ENCODE measurements at regions not wholly inside any gene's neighbourhood (a gene's known extent, or its start where the extent isn't known, plus 50 kb on each side); places are given as distances from the start of the nearest gene placed in this dataset.

- Histone ChIP-seq H3K27ac (ENCODE audit: low read length) (no peak overlapping the region), H3K27me3 (ENCODE audit: insufficient read depth, low read length) (no peaks in the 10 kb centered on the region), H3K9ac (ENCODE audit: low read depth, low read length) (no peak overlapping the region), H3K4me1 (ENCODE audit: insufficient read depth, low read length) (peaks cover 27% of the 10 kb centered on the region), H3K36me3 (ENCODE audit: insufficient read depth, low read depth, low read length) (no peaks in the 10 kb centered on the region), H3K9me3 (ENCODE audit: insufficient read depth, low read depth, low read length) (no peaks in the 10 kb centered on the region), H3K4me3 (ENCODE audit: low read length) (no peak overlapping the region)
Measured at GRCh38 chr11:123378096-123378495, 52.0 kb upstream of the GRAMD1B start.

GRCh38 chr11:123377355-123377754, 52.7 kb upstream of the GRAMD1B start:
- no peaks in the 10 kb centered on the region for H3K36me3 ChIP-seq (ENCODE audit: insufficient read depth, low read depth, low read length)
- H3K4me3 ChIP-seq (ENCODE audit: low read length) = no peak overlapping the region
- H3K27ac ChIP-seq (ENCODE audit: low read length) = no peak overlapping the region
- no peak overlapping the region for H3K9ac ChIP-seq (ENCODE audit: low read depth, low read length)
- H3K27me3 ChIP-seq (ENCODE audit: insufficient read depth, low read length) = no peaks in the 10 kb centered on the region
- H3K4me1 ChIP-seq (ENCODE audit: insufficient read depth, low read length) = peaks cover 28% of the 10 kb centered on the region
- no peaks in the 10 kb centered on the region for H3K9me3 ChIP-seq (ENCODE audit: insufficient read depth, low read depth, low read length)

- Histone ChIP-seq H3K4me3 (ENCODE audit: low read length) (no peak overlapping the region), H3K9ac (ENCODE audit: low read depth, low read length) (no peak overlapping the region), H3K27ac (ENCODE audit: low read length) (no peak overlapping the region), H3K27me3 (ENCODE audit: insufficient read depth, low read length) (no peaks in the 10 kb centered on the region; the same call in 1 of the 2 replicates), H3K4me1 (ENCODE audit: insufficient read depth, low read length) (peaks cover 39% of the 10 kb centered on the region), H3K9me3 (ENCODE audit: insufficient read depth, low read depth, low read length) (no peaks in the 10 kb centered on the region), H3K36me3 (ENCODE audit: insufficient read depth, low read depth, low read length) (no peaks in the 10 kb centered on the region)
Measured at GRCh38 chr11:123375832-123376231, 54.2 kb upstream of the GRAMD1B start.

- Histone ChIP-seq H3K27ac (ENCODE audit: low read length) (no peak overlapping the region), H3K36me3 (ENCODE audit: insufficient read depth, low read depth, low read length) (no peaks in the 10 kb centered on the region), H3K27me3 (ENCODE audit: insufficient read depth, low read length) (no peaks in the 10 kb centered on the region; the same call in 1 of the 2 replicates), H3K4me1 (ENCODE audit: insufficient read depth, low read length) (peaks cover 39% of the 10 kb centered on the region), H3K9me3 (ENCODE audit: insufficient read depth, low read depth, low read length) (no peaks in the 10 kb centered on the region), H3K4me3 (ENCODE audit: low read length) (no peak overlapping the region), H3K9ac (ENCODE audit: low read depth, low read length) (no peak overlapping the region)
Measured at GRCh38 chr11:123374622-123374968, 55.5 kb upstream of the GRAMD1B start.

- H3K4me3 ChIP-seq (ENCODE audit: low read length) = no peak overlapping the region
- H3K9ac ChIP-seq (ENCODE audit: low read depth, low read length) = no peak overlapping the region
- no peaks in the 10 kb centered on the region for H3K36me3 ChIP-seq (ENCODE audit: insufficient read depth, low read depth, low read length)
- H3K4me1 ChIP-seq (ENCODE audit: insufficient read depth, low read length) = peaks cover 39% of the 10 kb centered on the region
- H3K27ac ChIP-seq (ENCODE audit: low read length) = no peak overlapping the region
- H3K27me3 ChIP-seq (ENCODE audit: insufficient read depth, low read length) = no peaks in the 10 kb centered on the region; the same call in 1 of the 2 replicates
- H3K9me3 ChIP-seq (ENCODE audit: insufficient read depth, low read depth, low read length) = no peaks in the 10 kb centered on the region
Measured at GRCh38 chr11:123373754-123374621, 56.1 kb upstream of the GRAMD1B start.

GRCh38 chr11:123371506-123372297, 58.4 kb upstream of the GRAMD1B start:
- Histone ChIP-seq H3K27me3 (ENCODE audit: insufficient read depth, low read length) (no peaks in the 10 kb centered on the region; the same call in 1 of the 2 replicates), H3K4me1 (ENCODE audit: insufficient read depth, low read length) (peaks cover 18% of the 10 kb centered on the region; the same call in 1 of the 2 replicates), H3K9ac (ENCODE audit: low read depth, low read length) (no peak overlapping the region), H3K4me3 (ENCODE audit: low read length) (no peak overlapping the region), H3K36me3 (ENCODE audit: insufficient read depth, low read depth, low read length) (no peaks in the 10 kb centered on the region), H3K9me3 (ENCODE audit: insufficient read depth, low read depth, low read length) (no peaks in the 10 kb centered on the region), H3K27ac (ENCODE audit: low read length) (no peak overlapping the region)

GRCh38 chr11:123366924-123367323, 63.1 kb upstream of the GRAMD1B start:
- Histone ChIP-seq H3K27me3 (ENCODE audit: insufficient read depth, low read length) (peaks cover 20% of the 10 kb centered on the region), H3K27ac (ENCODE audit: low read length) (no peak overlapping the region), H3K4me3 (ENCODE audit: low read length) (no peak overlapping the region), H3K9me3 (ENCODE audit: insufficient read depth, low read depth, low read length) (no peaks in the 10 kb centered on the region), H3K4me1 (ENCODE audit: insufficient read depth, low read length) (peaks cover 20% of the 10 kb centered on the region; the same call in 1 of the 2 replicates), H3K9ac (ENCODE audit: low read depth, low read length) (no peak overlapping the region), H3K36me3 (ENCODE audit: insufficient read depth, low read depth, low read length) (no peaks in the 10 kb centered on the region)

- Histone ChIP-seq H3K9me3 (ENCODE audit: insufficient read depth, low read depth, low read length) (no peaks in the 10 kb centered on the region), H3K27ac (ENCODE audit: low read length) (no peak overlapping the region), H3K9ac (ENCODE audit: low read depth, low read length) (no peak overlapping the region), H3K4me1 (ENCODE audit: insufficient read depth, low read length) (peaks cover 12% of the 10 kb centered on the region; the same call in 1 of the 2 replicates), H3K27me3 (ENCODE audit: insufficient read depth, low read length) (peaks cover 30% of the 10 kb centered on the region), H3K36me3 (ENCODE audit: insufficient read depth, low read depth, low read length) (no peaks in the 10 kb centered on the region), H3K4me3 (ENCODE audit: low read length) (peak overlapping the region; percentile 10; the same call in 1 of the 2 replicates)
Measured at GRCh38 chr11:123365955-123366354, 64.1 kb upstream of the GRAMD1B start.

- Histone ChIP-seq H3K4me1 (ENCODE audit: insufficient read depth, low read length) (peaks cover 12% of the 10 kb centered on the region; the same call in 1 of the 2 replicates), H3K9me3 (ENCODE audit: insufficient read depth, low read depth, low read length) (no peaks in the 10 kb centered on the region), H3K4me3 (ENCODE audit: low read length) (no peak overlapping the region), H3K27me3 (ENCODE audit: insufficient read depth, low read length) (peaks cover 48% of the 10 kb centered on the region), H3K9ac (ENCODE audit: low read depth, low read length) (no peak overlapping the region), H3K27ac (ENCODE audit: low read length) (no peak overlapping the region), H3K36me3 (ENCODE audit: insufficient read depth, low read depth, low read length) (no peaks in the 10 kb centered on the region)
Measured at GRCh38 chr11:123364080-123364479, 66.0 kb upstream of the GRAMD1B start.

- H3K27me3 ChIP-seq (ENCODE audit: insufficient read depth, low read length) = peaks cover 53% of the 10 kb centered on the region
- H3K36me3 ChIP-seq (ENCODE audit: insufficient read depth, low read depth, low read length) = no peaks in the 10 kb centered on the region
- peaks cover 12% of the 10 kb centered on the region; the same call in 1 of the 2 replicates for H3K4me1 ChIP-seq (ENCODE audit: insufficient read depth, low read length)
- H3K4me3 ChIP-seq (ENCODE audit: low read length) = no peak overlapping the region
- H3K9ac ChIP-seq (ENCODE audit: low read depth, low read length) = no peak overlapping the region
- no peak overlapping the region for H3K27ac ChIP-seq (ENCODE audit: low read length)
- H3K9me3 ChIP-seq (ENCODE audit: insufficient read depth, low read depth, low read length) = no peaks in the 10 kb centered on the region
Measured at GRCh38 chr11:123363556-123363955, 66.5 kb upstream of the GRAMD1B start.

- H3K9ac ChIP-seq (ENCODE audit: low read depth, low read length) = no peak overlapping the region
Measured at GRCh38 chr11:123362941-123363340, 67.1 kb upstream of the GRAMD1B start.

More at GRCh38 chr11:123362941-123363340, 67.1 kb upstream of the GRAMD1B start:
- Histone ChIP-seq H3K4me3 (ENCODE audit: low read length) (no peak overlapping the region), H3K4me1 (ENCODE audit: insufficient read depth, low read length) (peaks cover 12% of the 10 kb centered on the region; the same call in 1 of the 2 replicates), H3K9me3 (ENCODE audit: insufficient read depth, low read depth, low read length) (no peaks in the 10 kb centered on the region), H3K27ac (ENCODE audit: low read length) (no peak overlapping the region), H3K36me3 (ENCODE audit: insufficient read depth, low read depth, low read length) (no peaks in the 10 kb centered on the region), H3K27me3 (ENCODE audit: insufficient read depth, low read length) (peaks cover 59% of the 10 kb centered on the region)
